ENCODE measurements at regions not wholly inside any gene's neighbourhood (a gene's known extent, or its start where the extent isn't known, plus 50 kb on each side); places are given as distances from the start of the nearest gene placed in this dataset.

GRCh38 chr13:88806438-88806837 lies 1135.3 kb downstream of the SLITRK5 start:
- Histone ChIP-seq H3K79me2 (ENCODE audit: low read length) (no peaks in the 10 kb centered on the region), H3K27ac (ENCODE audit: low read length) (no peak overlapping the region), H4K20me1 (ENCODE audit: insufficient read depth, low read length) (no peaks in the 10 kb centered on the region), H3K9me3 (ENCODE audit: insufficient read depth, low read length) (no peaks in the 10 kb centered on the region), H3K9ac (ENCODE audit: low read length) (no peak overlapping the region), H3K4me2 (ENCODE audit: low read length) (no peak overlapping the region), H2AFZ (ENCODE audit: low read depth, low read length) (no peak overlapping the region), H3K4me1 (ENCODE audit: low read length) (peaks cover 4% of the 10 kb centered on the region; the same call in 1 of the 2 replicates), H3K27me3 (ENCODE audit: low read depth, low read length) (no peaks in the 10 kb centered on the region), H3K4me3 (ENCODE audit: low read length) (no peak overlapping the region), H3K36me3 (replicated peaks; ENCODE audit: low read depth, low read length) (no peaks in the 10 kb centered on the region)
- TF ChIP-seq, protein P1, sequence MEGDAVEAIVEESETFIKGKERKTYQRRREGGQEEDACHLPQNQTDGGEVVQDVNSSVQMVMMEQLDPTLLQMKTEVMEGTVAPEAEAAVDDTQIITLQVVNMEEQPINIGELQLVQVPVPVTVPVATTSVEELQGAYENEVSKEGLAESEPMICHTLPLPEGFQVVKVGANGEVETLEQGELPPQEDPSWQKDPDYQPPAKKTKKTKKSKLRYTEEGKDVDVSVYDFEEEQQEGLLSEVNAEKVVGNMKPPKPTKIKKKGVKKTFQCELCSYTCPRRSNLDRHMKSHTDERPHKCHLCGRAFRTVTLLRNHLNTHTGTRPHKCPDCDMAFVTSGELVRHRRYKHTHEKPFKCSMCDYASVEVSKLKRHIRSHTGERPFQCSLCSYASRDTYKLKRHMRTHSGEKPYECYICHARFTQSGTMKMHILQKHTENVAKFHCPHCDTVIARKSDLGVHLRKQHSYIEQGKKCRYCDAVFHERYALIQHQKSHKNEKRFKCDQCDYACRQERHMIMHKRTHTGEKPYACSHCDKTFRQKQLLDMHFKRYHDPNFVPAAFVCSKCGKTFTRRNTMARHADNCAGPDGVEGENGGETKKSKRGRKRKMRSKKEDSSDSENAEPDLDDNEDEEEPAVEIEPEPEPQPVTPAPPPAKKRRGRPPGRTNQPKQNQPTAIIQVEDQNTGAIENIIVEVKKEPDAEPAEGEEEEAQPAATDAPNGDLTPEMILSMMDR (IDR thresholded peaks at IDR 0.05; ENCODE audit: low read depth, low read length): no peak
- no peak for TF ChIP-seq EZH2phosphoT487 (IDR thresholded peaks at IDR 0.05; ENCODE audit: low read depth)

DNA sequence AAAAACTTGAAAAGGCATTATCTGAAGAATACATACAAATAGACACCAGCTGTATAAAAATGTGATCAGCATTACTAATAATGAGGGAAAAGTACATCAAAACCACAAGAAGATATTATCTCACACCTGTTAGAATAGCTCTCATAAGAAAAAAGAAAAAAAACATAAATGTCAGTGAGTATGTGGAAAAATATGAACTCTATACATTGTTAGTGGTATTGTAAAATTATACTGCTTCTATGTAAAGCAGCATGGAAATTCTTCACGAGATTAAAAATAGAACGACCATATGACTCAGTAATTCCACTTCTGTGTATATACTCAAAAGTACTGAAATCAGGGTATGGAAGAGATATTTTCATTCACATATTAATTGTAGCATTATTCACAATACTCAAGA lies 1146.4 kb downstream of the SLITRK5 start:
- no peak overlapping the region for H3K27ac ChIP-seq (ENCODE audit: low read length)
- no peaks in the 10 kb centered on the region for H3K9me3 ChIP-seq (ENCODE audit: insufficient read depth, low read length)
- TF ChIP-seq EZH2phosphoT487 (IDR thresholded peaks at IDR 0.05; ENCODE audit: low read depth): no peak
- TF ChIP-seq, protein P1 (IDR thresholded peaks at IDR 0.05; ENCODE audit: low read depth, low read length): no peak
- H3K9ac ChIP-seq (ENCODE audit: low read length): no peak overlapping the region
- H3K4me1 ChIP-seq (ENCODE audit: low read length): no peaks in the 10 kb centered on the region
- no peak overlapping the region for H3K4me3 ChIP-seq (ENCODE audit: low read length)
- no peaks in the 10 kb centered on the region for H3K36me3 ChIP-seq (replicated peaks; ENCODE audit: low read depth, low read length)
- H3K27me3 ChIP-seq (ENCODE audit: low read depth, low read length): no peaks in the 10 kb centered on the region
- no peaks in the 10 kb centered on the region for H3K79me2 ChIP-seq (ENCODE audit: low read length)
- no peak overlapping the region for H3K4me2 ChIP-seq (ENCODE audit: low read length)
- H4K20me1 ChIP-seq (ENCODE audit: insufficient read depth, low read length): no peaks in the 10 kb centered on the region
- H2AFZ ChIP-seq (ENCODE audit: low read depth, low read length): no peak overlapping the region

GRCh38 chr13:88823114-88823513 lies 1151.9 kb downstream of the SLITRK5 start:
- Histone ChIP-seq H3K27me3 (ENCODE audit: low read depth, low read length) (no peaks in the 10 kb centered on the region), H3K9ac (ENCODE audit: low read length) (no peak overlapping the region), H3K4me1 (ENCODE audit: low read length) (no peaks in the 10 kb centered on the region), H3K27ac (ENCODE audit: low read length) (no peak overlapping the region), H3K4me2 (ENCODE audit: low read length) (no peak overlapping the region), H2AFZ (ENCODE audit: low read depth, low read length) (no peak overlapping the region), H3K36me3 (replicated peaks; ENCODE audit: low read depth, low read length) (no peaks in the 10 kb centered on the region), H4K20me1 (ENCODE audit: insufficient read depth, low read length) (no peaks in the 10 kb centered on the region), H3K9me3 (ENCODE audit: insufficient read depth, low read length) (no peaks in the 10 kb centered on the region), H3K79me2 (ENCODE audit: low read length) (no peaks in the 10 kb centered on the region), H3K4me3 (ENCODE audit: low read length) (no peak overlapping the region)
- TF ChIP-seq, protein P1 (IDR thresholded peaks at IDR 0.05; ENCODE audit: low read depth, low read length): no peak

- Histone ChIP-seq H3K4me3 (ENCODE audit: low read length) (no peak overlapping the region), H2AFZ (ENCODE audit: low read depth, low read length) (0 out of 2 replicates have a peak overlapping the region, but pooled peaks have one; percentile 28), H3K36me3 (replicated peaks; ENCODE audit: low read depth, low read length) (no peaks in the 10 kb centered on the region)
Measured at GRCh38 chr13:88824218-88824617, 1153.0 kb downstream of the SLITRK5 start.

More at GRCh38 chr13:88824218-88824617, 1153.0 kb downstream of the SLITRK5 start:
- H3K4me2 ChIP-seq (ENCODE audit: low read length): no peak overlapping the region
- H3K9me3 ChIP-seq (ENCODE audit: insufficient read depth, low read length): no peaks in the 10 kb centered on the region
- no peak for TF ChIP-seq EZH2phosphoT487 (IDR thresholded peaks at IDR 0.05; ENCODE audit: low read depth)
- TF ChIP-seq, protein P1 (IDR thresholded peaks at IDR 0.05; ENCODE audit: low read depth, low read length): no peak
- H3K79me2 ChIP-seq (ENCODE audit: low read length): no peaks in the 10 kb centered on the region
- H3K27ac ChIP-seq (ENCODE audit: low read length): no peak overlapping the region
- H4K20me1 ChIP-seq (ENCODE audit: insufficient read depth, low read length): no peaks in the 10 kb centered on the region
- no peaks in the 10 kb centered on the region for H3K4me1 ChIP-seq (ENCODE audit: low read length)
- no peaks in the 10 kb centered on the region for H3K27me3 ChIP-seq (ENCODE audit: low read depth, low read length)
- H3K9ac ChIP-seq (ENCODE audit: low read length): no peak overlapping the region

Measured in OCI-LY3 (cell line).